Caco-2 (cell line): ENCODE measurements at regions not wholly inside any gene's neighbourhood (a gene's known extent, or its start where the extent isn't known, plus 50 kb on each side); places are given as distances from the start of the nearest gene placed in this dataset.

Source experiments
- BruUV-seq: library from RNA; stranded (reverse); fragments of 400-500 nt; replicated peaks from 2 replicates; lab custom pipeline; 2021; lab: Mats Ljungman, UMichigan
- CTCF ChIA-PET: fragments of 300-600 bp; sonication (Branson Sonifier 250); formaldehyde crosslinking; loops from one replicate; lab custom pipeline; 2022; ENCODE audit warnings: antibody characterized with exemption; lab: Charles Lee
- POLR2A ChIA-PET: fragments of 300-600 bp; sonication (Branson Sonifier 250); formaldehyde crosslinking; loops from one replicate; lab custom pipeline; 2022; ENCODE audit warnings: antibody characterized with exemption; lab: Charles Lee
- DNase-seq, 2 experiments: peaks; one replicate each; pipeline versions ENCODE4 v3.0.0 to v3.0.0-alpha.2; 2020 to 2022
- H3K27me3 ChIP-seq: replicated peaks from 2 replicates; pipeline ENCODE4 v1.6.0; 2011; ENCODE audit warnings: low read length; ENCODE audit not compliant: control insufficient read depth, insufficient read depth
- H3K36me3 ChIP-seq: 2 replicates; pipeline ENCODE4 v1.5.1; 2011; ENCODE audit warnings: low read length; ENCODE audit not compliant: control insufficient read depth, insufficient read depth
- H3K4me1 ChIP-seq: fragments of 250-450 bp; sonication (Bioruptor Pico); 2 replicates; pipeline ENCODE4 v1.5.1; 2020; ENCODE audit warnings: mild to moderate bottlenecking
- H3K4me3 ChIP-seq: 2 replicates; pipeline ENCODE4 v1.5.1; 2011; ENCODE audit warnings: low read depth, mild to moderate bottlenecking, control low read depth, low read length
- H3K9me3 ChIP-seq: fragments of 250-450 bp; sonication (Bioruptor Pico); 2 replicates; pipeline ENCODE4 v1.5.1; 2020; ENCODE audit warnings: mild to moderate bottlenecking, moderate library complexity
- H3K27ac Mint-ChIP-seq: one replicate; pipeline ENCODE4 v1.8.0; 2022; ENCODE audit warnings: mixed read lengths; ENCODE audit not compliant: unreplicated experiment
- H3K27me3 Mint-ChIP-seq: one replicate; pipeline ENCODE4 v1.8.0; 2022; ENCODE audit warnings: mixed read lengths; ENCODE audit not compliant: insufficient read depth, unreplicated experiment
- H3K36me3 Mint-ChIP-seq: one replicate; pipeline ENCODE4 v1.8.0; 2022; ENCODE audit warnings: mild to moderate bottlenecking, mixed read lengths; ENCODE audit not compliant: insufficient read depth, unreplicated experiment
- H3K4me1 Mint-ChIP-seq: one replicate; pipeline ENCODE4 v1.8.0; 2022; ENCODE audit warnings: low read depth, mixed read lengths; ENCODE audit not compliant: unreplicated experiment
- H3K4me3 Mint-ChIP-seq: one replicate; pipeline ENCODE4 v1.8.0; 2022; ENCODE audit warnings: mild to moderate bottlenecking, moderate library complexity, mixed read lengths; ENCODE audit not compliant: unreplicated experiment
- H3K9me3 Mint-ChIP-seq: one replicate; pipeline ENCODE4 v1.8.0; 2022; ENCODE audit warnings: mixed read lengths; ENCODE audit not compliant: unreplicated experiment
- intact Hi-C: fragments of 100-400 bp; cut with micrococcal nuclease; formaldehyde crosslinking; loops from one replicate; pipeline ENCODE4 v1.10.0; 2022; ENCODE audit not compliant: unreplicated experiment
- TF ChIP-seq, protein P1 (sequence below), 2 experiments: fragments of 200-600 bp in 1 of 2; IDR thresholded peaks; 1 replicate in 1 of 2; 2 replicates in 1 of 2; pipeline versions ENCODE4 v1.5.1 to v1.8.0; 2011 to 2022; ENCODE audit warnings: antibody characterized with exemption in 1 of 2, control low read depth in 1 of 2, inconsistent platforms in 1 of 2, low read depth in 1 of 2, low read length in 1 of 2, mild to moderate bottlenecking in 1 of 2, moderate library complexity in 1 of 2; ENCODE audit not compliant: insufficient read depth in 1 of 2, severe bottlenecking in 1 of 2, unreplicated experiment in 1 of 2

GRCh38 chr18:75839041-75839440, 411.5 kb upstream of the SMIM21 start:
- Histone ChIP-seq H3K4me3 (no peak overlapping the region), H3K36me3 (no peaks in the 10 kb centered on the region), H3K27me3 (no peaks in the 10 kb centered on the region), H3K4me1 (no peaks in the 10 kb centered on the region), H3K9me3 (no peaks in the 10 kb centered on the region)
- POLR2A ChIA-PET = no interaction called here
- TF ChIP-seq, protein P1, sequence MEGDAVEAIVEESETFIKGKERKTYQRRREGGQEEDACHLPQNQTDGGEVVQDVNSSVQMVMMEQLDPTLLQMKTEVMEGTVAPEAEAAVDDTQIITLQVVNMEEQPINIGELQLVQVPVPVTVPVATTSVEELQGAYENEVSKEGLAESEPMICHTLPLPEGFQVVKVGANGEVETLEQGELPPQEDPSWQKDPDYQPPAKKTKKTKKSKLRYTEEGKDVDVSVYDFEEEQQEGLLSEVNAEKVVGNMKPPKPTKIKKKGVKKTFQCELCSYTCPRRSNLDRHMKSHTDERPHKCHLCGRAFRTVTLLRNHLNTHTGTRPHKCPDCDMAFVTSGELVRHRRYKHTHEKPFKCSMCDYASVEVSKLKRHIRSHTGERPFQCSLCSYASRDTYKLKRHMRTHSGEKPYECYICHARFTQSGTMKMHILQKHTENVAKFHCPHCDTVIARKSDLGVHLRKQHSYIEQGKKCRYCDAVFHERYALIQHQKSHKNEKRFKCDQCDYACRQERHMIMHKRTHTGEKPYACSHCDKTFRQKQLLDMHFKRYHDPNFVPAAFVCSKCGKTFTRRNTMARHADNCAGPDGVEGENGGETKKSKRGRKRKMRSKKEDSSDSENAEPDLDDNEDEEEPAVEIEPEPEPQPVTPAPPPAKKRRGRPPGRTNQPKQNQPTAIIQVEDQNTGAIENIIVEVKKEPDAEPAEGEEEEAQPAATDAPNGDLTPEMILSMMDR (IDR thresholded peaks at IDR 0.05; ENCODE audit: insufficient read depth in 1 of 2, low read depth in 1 of 2, low read length in 1 of 2, severe bottlenecking in 1 of 2, unreplicated experiment in 1 of 2) = no peak
- no peak overlapping the region for H3K4me3 Mint-ChIP-seq
- H3K4me1 Mint-ChIP-seq = no peaks in the 10 kb centered on the region
- CTCF ChIA-PET = no interaction called here
- H3K27ac Mint-ChIP-seq = no peak overlapping the region
- no peak for DNase-seq
- no peaks in the 10 kb centered on the region for H3K27me3 Mint-ChIP-seq
- H3K9me3 Mint-ChIP-seq = no peaks in the 10 kb centered on the region
- H3K36me3 Mint-ChIP-seq = no peaks in the 10 kb centered on the region
- BruUV-seq = no TSS peak
- intact Hi-C loops = no loop called here

DNA sequence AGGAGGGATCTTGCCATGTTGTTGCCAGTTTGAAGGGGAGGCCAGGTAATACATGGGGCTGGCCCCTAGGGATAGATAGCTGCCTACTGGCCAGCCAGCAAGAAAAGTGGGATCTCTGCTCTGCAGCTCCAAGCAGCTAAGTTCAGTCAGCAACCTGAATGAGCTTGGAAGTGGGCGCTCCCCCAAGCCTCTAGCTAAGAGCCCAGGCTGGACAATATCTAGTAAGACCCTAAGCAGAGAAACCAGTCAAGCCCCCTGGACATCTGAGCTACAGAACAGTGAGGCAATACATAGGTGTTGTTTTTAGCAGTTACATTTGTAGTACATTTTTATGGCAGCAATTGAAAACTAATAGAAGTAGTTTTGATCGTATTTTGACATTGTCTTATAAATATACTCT, 409.8 kb upstream of the SMIM21 start:
- Mint-ChIP-seq H3K9me3 (no peaks in the 10 kb centered on the region), H3K4me1 (no peaks in the 10 kb centered on the region), H3K4me3 (no peak overlapping the region), H3K27ac (no peak overlapping the region), H3K27me3 (no peaks in the 10 kb centered on the region), H3K36me3 (no peaks in the 10 kb centered on the region)
- TF ChIP-seq, protein P1 (IDR thresholded peaks at IDR 0.05; ENCODE audit: insufficient read depth in 1 of 2, low read depth in 1 of 2, low read length in 1 of 2, severe bottlenecking in 1 of 2, unreplicated experiment in 1 of 2) = no peak
- DNase-seq = no peak
- no peaks in the 10 kb centered on the region for H3K4me1 ChIP-seq
- H3K4me3 ChIP-seq = no peak overlapping the region
- intact Hi-C loops = no loop called here
- H3K27me3 ChIP-seq = no peaks in the 10 kb centered on the region
- ChIA-PET POLR2A (no interaction called here), CTCF (no interaction called here)
- no TSS peak for BruUV-seq
- H3K9me3 ChIP-seq = no peaks in the 10 kb centered on the region
- no peaks in the 10 kb centered on the region for H3K36me3 ChIP-seq

- no TSS peak for BruUV-seq
- Histone ChIP-seq H3K9me3 (no peaks in the 10 kb centered on the region), H3K36me3 (no peaks in the 10 kb centered on the region), H3K27me3 (no peaks in the 10 kb centered on the region), H3K4me1 (no peaks in the 10 kb centered on the region), H3K4me3 (no peak overlapping the region)
- no peaks in the 10 kb centered on the region for H3K9me3 Mint-ChIP-seq
- CTCF ChIA-PET = no interaction called here
- TF ChIP-seq, protein P1 (IDR thresholded peaks at IDR 0.05; ENCODE audit: insufficient read depth in 1 of 2, low read depth in 1 of 2, low read length in 1 of 2, severe bottlenecking in 1 of 2, unreplicated experiment in 1 of 2) = no peak
- H3K36me3 Mint-ChIP-seq = no peaks in the 10 kb centered on the region
- H3K27me3 Mint-ChIP-seq = no peaks in the 10 kb centered on the region
- no peaks in the 10 kb centered on the region for H3K4me1 Mint-ChIP-seq
- no peak overlapping the region for H3K4me3 Mint-ChIP-seq
- POLR2A ChIA-PET = no interaction called here
- intact Hi-C loops = no loop called here
- DNase-seq = no peak
- no peak overlapping the region for H3K27ac Mint-ChIP-seq
These were observed 409.0 kb upstream of the SMIM21 start for GRCh38 chr18:75836516-75836915.
